Loucy (cell line): ENCODE measurements at regions not wholly inside any gene's neighbourhood (a gene's known extent, or its start where the extent isn't known, plus 50 kb on each side); places are given as distances from the start of the nearest gene placed in this dataset.

Experiments used
- H2AFZ ChIP-seq: fragments of 200-600 bp; sonication (generic); 2 replicates; pipeline ENCODE4 v1.6.0; 2016; ENCODE audit warnings: antibody characterized with exemption, mild to moderate bottlenecking, low read length, moderate library complexity
- H3F3A ChIP-seq: fragments of 200-600 bp; 2 replicates; pipeline ENCODE4 v1.6.0; 2016; ENCODE audit warnings: antibody characterized with exemption, low read depth, mild to moderate bottlenecking
- H3K27me3 ChIP-seq: fragments of 200-600 bp; sonication (generic); 2 replicates; pipeline ENCODE4 v1.6.1; 2014; ENCODE audit warnings: low read length, mild to moderate bottlenecking; ENCODE audit not compliant: insufficient read depth, poor library complexity, severe bottlenecking
- H3K36me3 ChIP-seq: fragments of 200-600 bp; sonication (generic); 2 replicates; pipeline ENCODE4 v1.6.1; 2016; ENCODE audit warnings: low read length; ENCODE audit not compliant: insufficient read depth
- H3K4me1 ChIP-seq: fragments of 200-600 bp; sonication (generic); 2 replicates; pipeline ENCODE4 v1.5.1; 2014; ENCODE audit warnings: low read length, mild to moderate bottlenecking; ENCODE audit not compliant: insufficient read depth, poor library complexity, severe bottlenecking
- H3K4me2 ChIP-seq: fragments of 200-600 bp; sonication (generic); 2 replicates; pipeline ENCODE4 v1.6.0; 2014; ENCODE audit warnings: antibody characterized with exemption, low read length, low read depth, mild to moderate bottlenecking; ENCODE audit not compliant: poor library complexity, severe bottlenecking
- H3K4me3 ChIP-seq: fragments of 200-600 bp; sonication (generic); 2 replicates; pipeline ENCODE4 v1.5.1; 2014; ENCODE audit warnings: low read length, mild to moderate bottlenecking, mixed read lengths; ENCODE audit not compliant: poor library complexity, severe bottlenecking
- H3K79me2 ChIP-seq: fragments of 200-600 bp; sonication (generic); 2 replicates; pipeline ENCODE4 v1.6.1; 2014; ENCODE audit warnings: low read length; ENCODE audit not compliant: insufficient read depth
- H3K9ac ChIP-seq: fragments of 200-600 bp; sonication (generic); 2 replicates; pipeline ENCODE4 v1.6.0; 2014; ENCODE audit warnings: mild to moderate bottlenecking, low read depth, low read length, moderate library complexity; ENCODE audit not compliant: poor library complexity, severe bottlenecking
- H3K9me2 ChIP-seq: fragments of 200-600 bp; sonication (generic); replicated peaks from 2 replicates; pipeline ENCODE4 v1.6.1; 2016; ENCODE audit warnings: low read depth, low read length, mixed read lengths
- H3K9me3 ChIP-seq: fragments of 200-600 bp; sonication (generic); 2 replicates; pipeline ENCODE4 v1.6.1; 2014; ENCODE audit warnings: mild to moderate bottlenecking, antibody characterized with exemption, low read length, low read depth; ENCODE audit not compliant: insufficient read depth
- H4K20me1 ChIP-seq: fragments of 200-600 bp; sonication (generic); 2 replicates; pipeline ENCODE4 v1.6.0; 2014; ENCODE audit warnings: antibody characterized with exemption, low read length, mild to moderate bottlenecking; ENCODE audit not compliant: insufficient read depth, poor library complexity, severe bottlenecking
- EZH2phosphoT487 ChIP-seq: fragments of 200-600 bp; IDR thresholded peaks from 2 replicates; pipeline ENCODE4 v1.6.1; 2018; ENCODE audit warnings: antibody characterized with exemption, mild to moderate bottlenecking, moderate library complexity, borderline replicate concordance
- TF ChIP-seq, protein P1 (sequence below): fragments of 200-600 bp; sonication (generic); conservative IDR thresholded peaks from 2 replicates; pipeline ENCODE4 v1.5.1; 2014; ENCODE audit warnings: mild to moderate bottlenecking, antibody characterized with exemption, low read length

DNA sequence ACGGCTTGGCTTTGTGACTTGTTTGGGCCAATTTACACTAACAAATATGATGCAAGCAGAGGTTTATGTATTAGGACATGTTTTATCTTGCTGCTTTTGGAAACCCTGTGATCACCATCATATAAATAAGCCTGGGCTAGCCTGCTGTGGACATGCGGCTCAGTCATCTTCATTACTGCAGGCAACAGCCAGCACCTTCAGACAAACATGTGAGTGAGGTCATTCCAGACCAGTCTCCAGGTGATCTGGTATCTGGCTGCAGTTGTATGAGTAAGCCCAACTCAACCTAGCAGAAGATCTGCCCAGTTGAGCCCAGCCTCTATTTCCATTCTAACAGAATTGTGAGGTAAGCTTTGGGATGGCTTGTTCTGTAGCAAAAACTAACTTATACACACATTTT lies 254.6 kb upstream of the ATP5MC3 start:
- no peaks in the 10 kb centered on the region for H4K20me1 ChIP-seq
- peaks cover 23% of the 10 kb centered on the region for H3K4me1 ChIP-seq
- no peak overlapping the region for H3K9ac ChIP-seq
- H3K4me3 ChIP-seq, result no peak overlapping the region
- no peaks in the 10 kb centered on the region for H3K9me3 ChIP-seq
- no peaks in the 10 kb centered on the region for H3K36me3 ChIP-seq
- no peaks in the 10 kb centered on the region for H3K79me2 ChIP-seq
- no peak overlapping the region for H3K4me2 ChIP-seq
- TF ChIP-seq, protein P1, sequence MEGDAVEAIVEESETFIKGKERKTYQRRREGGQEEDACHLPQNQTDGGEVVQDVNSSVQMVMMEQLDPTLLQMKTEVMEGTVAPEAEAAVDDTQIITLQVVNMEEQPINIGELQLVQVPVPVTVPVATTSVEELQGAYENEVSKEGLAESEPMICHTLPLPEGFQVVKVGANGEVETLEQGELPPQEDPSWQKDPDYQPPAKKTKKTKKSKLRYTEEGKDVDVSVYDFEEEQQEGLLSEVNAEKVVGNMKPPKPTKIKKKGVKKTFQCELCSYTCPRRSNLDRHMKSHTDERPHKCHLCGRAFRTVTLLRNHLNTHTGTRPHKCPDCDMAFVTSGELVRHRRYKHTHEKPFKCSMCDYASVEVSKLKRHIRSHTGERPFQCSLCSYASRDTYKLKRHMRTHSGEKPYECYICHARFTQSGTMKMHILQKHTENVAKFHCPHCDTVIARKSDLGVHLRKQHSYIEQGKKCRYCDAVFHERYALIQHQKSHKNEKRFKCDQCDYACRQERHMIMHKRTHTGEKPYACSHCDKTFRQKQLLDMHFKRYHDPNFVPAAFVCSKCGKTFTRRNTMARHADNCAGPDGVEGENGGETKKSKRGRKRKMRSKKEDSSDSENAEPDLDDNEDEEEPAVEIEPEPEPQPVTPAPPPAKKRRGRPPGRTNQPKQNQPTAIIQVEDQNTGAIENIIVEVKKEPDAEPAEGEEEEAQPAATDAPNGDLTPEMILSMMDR, result no peak
- no peak for TF ChIP-seq EZH2phosphoT487
- H2AFZ ChIP-seq, result no peak overlapping the region
- H3K9me2 ChIP-seq, result no peaks in the 10 kb centered on the region
- no peaks in the 10 kb centered on the region for H3K27me3 ChIP-seq
- H3F3A ChIP-seq, result no peaks in the 10 kb centered on the region

DNA sequence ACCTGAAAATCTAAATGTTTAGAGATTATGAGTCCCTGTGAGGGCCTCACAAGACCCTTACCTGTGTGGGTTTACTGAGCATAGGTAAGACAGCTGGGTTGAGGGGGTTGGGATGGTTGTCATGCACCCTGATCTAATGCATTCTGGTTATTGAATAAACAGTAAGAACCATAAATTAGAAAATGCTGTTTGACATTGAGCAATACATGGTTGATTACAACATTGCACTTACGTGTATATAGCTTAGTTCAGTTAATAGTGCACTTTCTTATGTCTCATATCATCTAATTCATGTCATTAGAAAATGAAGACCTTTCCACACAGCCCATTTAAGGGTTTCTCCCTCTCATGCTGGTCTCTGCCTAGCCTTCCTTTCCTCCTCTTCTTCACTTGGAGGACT lies 253.5 kb upstream of the ATP5MC3 start:
- no peaks in the 10 kb centered on the region for H4K20me1 ChIP-seq
- H3K79me2 ChIP-seq, result no peaks in the 10 kb centered on the region
- no peaks in the 10 kb centered on the region for H3K9me2 ChIP-seq
- no peak overlapping the region for H3K4me3 ChIP-seq
- TF ChIP-seq EZH2phosphoT487, result no peak
- TF ChIP-seq, protein P1, result no peak
- H3K4me2 ChIP-seq, result no peak overlapping the region
- no peaks in the 10 kb centered on the region for H3K27me3 ChIP-seq
- H3K9ac ChIP-seq, result no peak overlapping the region
- H3F3A ChIP-seq, result no peaks in the 10 kb centered on the region
- H3K36me3 ChIP-seq, result no peaks in the 10 kb centered on the region
- no peaks in the 10 kb centered on the region for H3K9me3 ChIP-seq
- no peak overlapping the region for H2AFZ ChIP-seq
- H3K4me1 ChIP-seq, result peaks cover 27% of the 10 kb centered on the region

DNA sequence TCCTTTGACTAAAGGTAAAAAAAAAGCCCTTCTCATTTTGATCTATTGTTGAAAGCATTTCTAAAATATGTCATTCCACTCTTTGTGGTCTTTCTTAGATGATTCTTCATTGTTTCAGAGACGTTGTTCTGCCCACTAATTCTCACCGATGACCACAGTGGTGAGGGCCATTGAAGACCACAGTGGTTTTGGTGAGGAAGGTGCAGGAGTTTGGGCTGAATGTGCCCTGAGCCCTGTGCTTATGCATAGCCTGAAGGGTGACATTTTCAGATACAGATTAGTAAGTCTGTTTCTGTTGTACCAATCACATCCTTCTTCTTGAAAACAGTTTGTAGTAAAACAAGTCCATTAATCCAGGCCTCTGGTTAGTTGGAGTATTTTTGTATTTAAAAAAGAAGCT lies 251.3 kb upstream of the ATP5MC3 start:
- peaks cover 11% of the 10 kb centered on the region for H3K9me3 ChIP-seq
- no peak for TF ChIP-seq EZH2phosphoT487
- TF ChIP-seq, protein P1, result no peak
- no peak overlapping the region for H3K9ac ChIP-seq
- no peaks in the 10 kb centered on the region for H4K20me1 ChIP-seq
- H2AFZ ChIP-seq, result no peak overlapping the region
- peaks cover 28% of the 10 kb centered on the region for H3K4me1 ChIP-seq
- H3F3A ChIP-seq, result no peaks in the 10 kb centered on the region
- H3K36me3 ChIP-seq, result no peaks in the 10 kb centered on the region
- H3K79me2 ChIP-seq, result no peaks in the 10 kb centered on the region
- no peaks in the 10 kb centered on the region for H3K9me2 ChIP-seq
- no peaks in the 10 kb centered on the region for H3K27me3 ChIP-seq
- H3K4me3 ChIP-seq, result no peak overlapping the region
- H3K4me2 ChIP-seq, result no peak overlapping the region
